DND-41 (cell line): ENCODE measurements at regions not wholly inside any gene's neighbourhood (a gene's known extent, or its start where the extent isn't known, plus 50 kb on each side); places are given as distances from the start of the nearest gene placed in this dataset.
A peak's percentile ranks its signal among the peaks of the same experiment; 100 is the strongest.
"Not testable (repeated sequence)": the region's sequence is repeated elsewhere in the genome, so short reads cannot be mapped to it uniquely, and the experiment has no call there.

Experiments
- ATAC-seq: fragments of 200-7000 bp; cut with Tn5 transposase; 3 replicates; pipeline ENCODE4 v1.9.1; 2021; ENCODE audit warnings: low read depth; ENCODE audit not compliant: insufficient read depth
- DNase-seq: peaks from one replicate; pipeline ENCODE4 v3.0.0-alpha.2; 2020
- H2AFZ ChIP-seq: 2 replicates; pipeline ENCODE4 v1.6.0; 2012; ENCODE audit warnings: low read depth, low read length
- H3K27ac ChIP-seq: 2 replicates; pipeline ENCODE4 v1.5.1; 2012; ENCODE audit warnings: low read length, inconsistent platforms
- H3K27me3 ChIP-seq: fragments of 200-600 bp; sonication (generic); 2 replicates; pipeline ENCODE4 v1.6.0; 2012; ENCODE audit warnings: low read length, mild to moderate bottlenecking, inconsistent platforms; ENCODE audit not compliant: insufficient read depth, poor library complexity
- H3K36me3 ChIP-seq: 2 replicates; pipeline ENCODE4 v1.5.1; 2012; ENCODE audit warnings: low read length, inconsistent platforms; ENCODE audit not compliant: insufficient read depth
- H3K4me1 ChIP-seq: 2 replicates; pipeline ENCODE4 v1.5.1; 2012; ENCODE audit warnings: mild to moderate bottlenecking, low read length; ENCODE audit not compliant: insufficient read depth
- H3K4me2 ChIP-seq: 2 replicates; pipeline ENCODE4 v1.6.0; 2012; ENCODE audit warnings: mild to moderate bottlenecking, moderate library complexity, low read length, inconsistent platforms; ENCODE audit not compliant: insufficient read depth
- H3K4me3 ChIP-seq, 2 experiments: fragments of 200-600 bp in 1 of 2; shearing (Covaris generic) in 1 of 2; 2 replicates each; pipeline ENCODE4 v1.5.1; 2012 to 2016; ENCODE audit warnings: inconsistent platforms in 2 of 2, low read length in 2 of 2, mild to moderate bottlenecking in 2 of 2, low read depth in 1 of 2, moderate library complexity in 1 of 2
- H3K79me2 ChIP-seq: 2 replicates; pipeline ENCODE4 v1.6.0; 2012; ENCODE audit warnings: low read length, inconsistent platforms; ENCODE audit not compliant: insufficient read depth
- H3K9ac ChIP-seq: 2 replicates; pipeline ENCODE4 v1.6.0; 2012; ENCODE audit warnings: low read depth, mild to moderate bottlenecking, inconsistent platforms, low read length, moderate library complexity
- H3K9me3 ChIP-seq: 2 replicates; pipeline ENCODE4 v1.5.1; 2012; ENCODE audit warnings: low read length, moderate library complexity, mild to moderate bottlenecking, inconsistent platforms; ENCODE audit not compliant: insufficient read depth, severe bottlenecking
- H4K20me1 ChIP-seq: 2 replicates; pipeline ENCODE4 v1.6.0; 2012; ENCODE audit warnings: low read length; ENCODE audit not compliant: insufficient read depth
- CTCF ChIP-seq: IDR thresholded peaks from 2 replicates; pipeline ENCODE4 v1.5.1; 2012; ENCODE audit warnings: borderline replicate concordance, low read length, moderate library complexity, mild to moderate bottlenecking; ENCODE audit not compliant: poor library complexity, severe bottlenecking; ENCODE audit errors: extremely low read depth
- EZH2 ChIP-seq: IDR thresholded peaks from 3 replicates; pipeline ENCODE4 v1.6.1; 2012; ENCODE audit warnings: borderline replicate concordance, low read depth, mild to moderate bottlenecking, moderate library complexity, low read length, inconsistent platforms; ENCODE audit not compliant: severe bottlenecking

DNA sequence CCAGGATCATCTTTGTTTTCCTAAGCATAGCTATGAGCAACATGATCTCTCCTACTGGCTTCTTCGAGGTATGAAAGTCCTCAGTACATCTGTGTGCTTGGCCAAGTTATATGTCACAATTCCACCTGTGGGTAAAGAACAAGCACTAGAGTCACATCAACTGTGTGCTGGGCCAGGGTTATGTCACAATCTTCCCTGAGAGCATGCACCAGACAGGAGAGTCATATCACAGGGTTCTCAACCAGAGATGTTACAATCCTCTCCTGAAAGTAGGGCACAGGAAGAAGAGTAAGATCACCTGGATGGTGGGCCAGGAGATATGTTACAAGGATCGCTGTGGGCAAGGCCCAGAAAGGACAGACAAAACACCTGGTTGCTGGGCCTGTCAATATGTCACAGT is 143.7 kb downstream of the ZNF675 start:
- no peaks in the 10 kb centered on the region for H3K27me3 ChIP-seq
- TF ChIP-seq EZH2, result no peak
- TF ChIP-seq CTCF, result no peak
- ATAC-seq (no peak), DNase-seq (no peak)
- H3K79me2 ChIP-seq, result no peaks in the 10 kb centered on the region
- H3K36me3 ChIP-seq, result no peaks in the 10 kb centered on the region
- H2AFZ ChIP-seq, result no peak overlapping the region
- peaks cover 11% of the 10 kb centered on the region for H3K4me1 ChIP-seq
- peaks cover 9% of the 10 kb centered on the region for H3K9me3 ChIP-seq
- H3K4me2 ChIP-seq, result no peak overlapping the region
- H3K4me3 ChIP-seq, result no peak overlapping the region
- no peaks in the 10 kb centered on the region for H4K20me1 ChIP-seq
- no peak overlapping the region for H3K27ac ChIP-seq
- H3K9ac ChIP-seq, result no peak overlapping the region

- no peaks in the 10 kb centered on the region for H3K36me3 ChIP-seq
- H3K4me3 ChIP-seq, result no peak overlapping the region
- no peak overlapping the region for H3K27ac ChIP-seq
- no peak overlapping the region for H3K4me2 ChIP-seq
- H3K9me3 ChIP-seq, result peaks cover 9% of the 10 kb centered on the region
- no peaks in the 10 kb centered on the region for H3K27me3 ChIP-seq
- TF ChIP-seq EZH2, result no peak
- TF ChIP-seq CTCF, result no peak
- no peak overlapping the region for H2AFZ ChIP-seq
- no peaks in the 10 kb centered on the region for H3K79me2 ChIP-seq
- H3K9ac ChIP-seq, result no peak overlapping the region
- DNase-seq, result no peak
- no peaks in the 10 kb centered on the region for H4K20me1 ChIP-seq
- ATAC-seq, result no peak
- peaks cover 11% of the 10 kb centered on the region for H3K4me1 ChIP-seq
Observed at GRCh38 chr19:23542562-23542961, 144.4 kb downstream of the ZNF675 start.

- no peak for DNase-seq
- no peaks in the 10 kb centered on the region for H3K36me3 ChIP-seq
- H3K27me3 ChIP-seq, result no peaks in the 10 kb centered on the region
- H3K4me2 ChIP-seq, result no peak overlapping the region
- TF ChIP-seq CTCF (no peak), EZH2 (no peak)
- H3K9me3 ChIP-seq, result peaks cover 7% of the 10 kb centered on the region
- no peak overlapping the region for H3K9ac ChIP-seq
- no peak for ATAC-seq
- H3K27ac ChIP-seq, result no peak overlapping the region
- no peaks in the 10 kb centered on the region for H4K20me1 ChIP-seq
- H3K4me1 ChIP-seq, result peaks cover 11% of the 10 kb centered on the region
- no peak overlapping the region for H3K4me3 ChIP-seq
- H3K79me2 ChIP-seq, result no peaks in the 10 kb centered on the region
- no peak overlapping the region for H2AFZ ChIP-seq
Observed at GRCh38 chr19:23541991-23542390, 145.0 kb downstream of the ZNF675 start.

GRCh38 chr19:23540180-23540579 is 144.9 kb upstream of the ZNF91 start:
- DNase-seq, result peak; percentile 40
- not testable (repeated sequence) for H4K20me1 ChIP-seq, H3K9me3 ChIP-seq, H3K4me2 ChIP-seq, H3K36me3 ChIP-seq, H3K79me2 ChIP-seq, H3K4me3 ChIP-seq, H3K9ac ChIP-seq, H3K27me3 ChIP-seq, H2AFZ ChIP-seq
- Histone ChIP-seq H3K4me1 (peaks cover 11% of the 10 kb centered on the region), H3K27ac (0 out of 2 replicates have a peak overlapping the region, but pooled peaks have one; percentile 27)
- peak; percentile 69 for ATAC-seq
